B cell (primary cell): ENCODE measurements at regions not wholly inside any gene's neighbourhood (a gene's known extent, or its start where the extent isn't known, plus 50 kb on each side); places are given as distances from the start of the nearest gene placed in this dataset.

Experiments used
- ATAC-seq: fragments of 200-7000 bp; cut with Tn5 transposase; one replicate; pipeline ENCODE4 v1.10.0; 2021; ENCODE audit warnings: low read depth, mild to moderate bottlenecking, moderate number of reproducible peaks, moderate library complexity
- CTCF ChIA-PET: fragments of 350-600 bp; sonication (Branson Sonifier 250); formaldehyde crosslinking; loops from one replicate; lab custom pipeline; 2021; ENCODE audit warnings: antibody characterized with exemption, inconsistent platforms; lab: Charles Lee
- POLR2A ChIA-PET: fragments of 350-600 bp; sonication (Branson Sonifier 250); formaldehyde crosslinking; loops from one replicate; lab custom pipeline; 2021; ENCODE audit warnings: antibody characterized with exemption; lab: Charles Lee
- DNase-seq: peaks from one replicate; pipeline ENCODE4 v3.0.0; 2013
- H2AFZ ChIP-seq: 2 replicates; pipeline ENCODE4 v1.6.1; 2012; ENCODE audit warnings: mild to moderate bottlenecking, low read depth, low read length; ENCODE audit not compliant: insufficient read depth, poor library complexity, severe bottlenecking
- H3K27ac ChIP-seq, 2 donors: 1 replicate in 1 of 2; 2 replicates in 1 of 2; pipeline ENCODE4 v1.5.1; 2012 to 2013; ENCODE audit warnings: low read length in 2 of 2, mild to moderate bottlenecking in 2 of 2, moderate library complexity in 1 of 2
- H3K27me3 ChIP-seq, 4 experiments: fragments of 200-600 bp in 1 of 4; sonication (generic) in 1 of 4; replicated peaks in 1 of 4; 1 replicate in 2 of 4; 2 replicates in 2 of 4; pipeline versions ENCODE4 v1.6.1 to v1.7.0; 2013 to 2016; ENCODE audit warnings: low read length in 3 of 4, mild to moderate bottlenecking in 2 of 4, mixed read lengths in 1 of 4, moderate library complexity in 1 of 4; ENCODE audit not compliant: insufficient read depth in 4 of 4, control insufficient read depth in 3 of 4; ENCODE audit errors: control extremely low read depth in 1 of 4
- H3K36me3 ChIP-seq, 2 experiments: replicated peaks in 1 of 2; 1 replicate in 1 of 2; 2 replicates in 1 of 2; pipeline versions ENCODE4 v1.6.1 to v1.7.1; 2013; ENCODE audit warnings: low read length in 1 of 2; ENCODE audit not compliant: insufficient read depth in 2 of 2, control insufficient read depth in 1 of 2; ENCODE audit errors: control extremely low read depth in 1 of 2, extremely low read depth in 1 of 2
- H3K4me1 ChIP-seq, 2 donors: fragments of 200-600 bp in 1 of 2; sonication (generic) in 1 of 2; 1 replicate in 1 of 2; 2 replicates in 1 of 2; pipeline versions ENCODE4 v1.5.1 to v1.6.1; 2013 to 2017; ENCODE audit warnings: low read length in 2 of 2; ENCODE audit not compliant: control insufficient read depth in 2 of 2, insufficient read depth in 2 of 2
- H3K4me2 ChIP-seq: replicated peaks from 2 replicates; pipeline ENCODE3; 2012; ENCODE audit warnings: mild to moderate bottlenecking, low read depth, low read length; ENCODE audit not compliant: poor library complexity, severe bottlenecking
- H3K4me3 ChIP-seq, 5 experiments: fragments of 200-600 bp in 1 of 5; sonication (generic) in 1 of 5; 1 replicate in 3 of 5; 2 replicates in 2 of 5; pipeline versions ENCODE4 v1.5.1 to v1.7.0; 2011 to 2016; ENCODE audit warnings: low read length in 4 of 5, mild to moderate bottlenecking in 4 of 5, low read depth in 2 of 5, control low read depth in 1 of 5, moderate library complexity in 1 of 5; ENCODE audit not compliant: insufficient read depth in 1 of 5; ENCODE audit errors: control extremely low read depth in 1 of 5, extremely low read depth in 1 of 5
- H3K79me2 ChIP-seq: fragments of 200-600 bp; sonication (generic); one replicate; pipeline ENCODE4 v1.6.0; 2016; ENCODE audit warnings: low read length; ENCODE audit not compliant: control insufficient read depth, insufficient read depth
- H3K9ac ChIP-seq: fragments of 200-600 bp; sonication (generic); 2 replicates; pipeline ENCODE4 v1.6.1; 2017; ENCODE audit warnings: mild to moderate bottlenecking, low read length, moderate library complexity
- H3K9me3 ChIP-seq, 3 donors: one replicate each; pipeline versions ENCODE4 v1.6.1 to v1.7.1; 2013; ENCODE audit warnings: low read length in 2 of 3; ENCODE audit not compliant: control insufficient read depth in 2 of 3, insufficient read depth in 1 of 3; ENCODE audit errors: control extremely low read depth in 1 of 3
- H4K20me1 ChIP-seq: 2 replicates; pipeline ENCODE4 v1.6.0; 2012; ENCODE audit warnings: mild to moderate bottlenecking, low read length; ENCODE audit not compliant: insufficient read depth, control insufficient read depth, poor library complexity, severe bottlenecking
- H3K27ac Mint-ChIP-seq: one replicate; pipeline ENCODE4 v1.8.0; 2021; ENCODE audit warnings: mixed read lengths
- H3K27me3 Mint-ChIP-seq: one replicate; pipeline ENCODE4 v1.8.0; 2021; ENCODE audit warnings: mixed read lengths
- H3K4me1 Mint-ChIP-seq: one replicate; pipeline ENCODE4 v1.8.0; 2021; ENCODE audit warnings: mixed read lengths
- H3K4me3 Mint-ChIP-seq: one replicate; pipeline ENCODE4 v1.8.0; 2021; ENCODE audit warnings: mixed read lengths
- H3K9me3 Mint-ChIP-seq: one replicate; pipeline ENCODE4 v1.8.0; 2022; ENCODE audit warnings: mixed read lengths; ENCODE audit not compliant: insufficient read depth
- EZH2 ChIP-seq: IDR thresholded peaks from 2 replicates; pipeline ENCODE4 v1.6.1; 2012; ENCODE audit warnings: borderline replicate concordance, low read depth, mild to moderate bottlenecking, moderate library complexity, low read length; ENCODE audit not compliant: insufficient read depth, poor library complexity, severe bottlenecking
- WGBS: methylation state at CpG from one replicate; pipeline ENCODE4 v1.1.5; 2013; ENCODE audit warnings: missing lambda C conversion rate; ENCODE audit not compliant: insufficient coverage; 5-methylcytosine and 5-hydroxymethylcytosine counted together
- intact Hi-C: fragments of 100-400 bp; cut with micrococcal nuclease; formaldehyde crosslinking; loops from one replicate; pipeline ENCODE4 v1.10.0; 2022
- TF ChIP-seq, protein P1 (sequence below): fragments of 200-600 bp; IDR thresholded peaks from one replicate; pipeline ENCODE4 v1.8.0; 2022; ENCODE audit warnings: antibody characterized with exemption, mild to moderate bottlenecking

DNA sequence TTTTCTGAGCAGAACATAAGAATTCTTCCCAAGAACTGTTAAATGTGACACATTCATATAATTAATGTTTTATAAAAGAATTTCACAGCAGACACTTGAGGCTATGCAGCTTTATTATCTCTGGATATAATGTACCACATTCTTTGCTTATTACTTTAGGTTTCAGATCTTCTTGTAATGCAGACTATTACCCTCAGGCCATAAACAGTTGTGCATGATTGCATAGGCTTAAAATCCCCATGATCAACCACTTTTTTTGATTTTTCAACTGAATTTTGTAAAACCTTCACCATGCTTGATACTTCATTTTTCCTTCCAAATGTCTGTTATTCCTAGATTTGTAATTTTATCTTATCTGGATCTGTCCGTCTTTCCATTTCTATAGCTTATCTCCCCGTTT is 1355.7 kb downstream of the BRINP3 start:
- no peak overlapping the region for H3K4me3 ChIP-seq
- Mint-ChIP-seq H3K9me3 (peaks cover 3% of the 10 kb centered on the region), H3K4me3 (no peak overlapping the region)

GRCh38 chr1:189125694-189126093 is 1352.0 kb downstream of the BRINP3 start:
- H3K27me3 ChIP-seq = no peaks in the 10 kb centered on the region
- no peak overlapping the region for H2AFZ ChIP-seq
- Mint-ChIP-seq H3K4me1 (no peaks in the 10 kb centered on the region), H3K27me3 (no peaks in the 10 kb centered on the region), H3K9me3 (peaks cover 3% of the 10 kb centered on the region), H3K4me3 (no peak overlapping the region), H3K27ac (no peak overlapping the region)
- DNase-seq (no peak), ATAC-seq (no peak)
- H3K9ac ChIP-seq = no peak overlapping the region
- no peaks in the 10 kb centered on the region for H3K4me1 ChIP-seq
- CTCF ChIA-PET = no interaction called here
- no peak for TF ChIP-seq EZH2
- TF ChIP-seq, protein P1, sequence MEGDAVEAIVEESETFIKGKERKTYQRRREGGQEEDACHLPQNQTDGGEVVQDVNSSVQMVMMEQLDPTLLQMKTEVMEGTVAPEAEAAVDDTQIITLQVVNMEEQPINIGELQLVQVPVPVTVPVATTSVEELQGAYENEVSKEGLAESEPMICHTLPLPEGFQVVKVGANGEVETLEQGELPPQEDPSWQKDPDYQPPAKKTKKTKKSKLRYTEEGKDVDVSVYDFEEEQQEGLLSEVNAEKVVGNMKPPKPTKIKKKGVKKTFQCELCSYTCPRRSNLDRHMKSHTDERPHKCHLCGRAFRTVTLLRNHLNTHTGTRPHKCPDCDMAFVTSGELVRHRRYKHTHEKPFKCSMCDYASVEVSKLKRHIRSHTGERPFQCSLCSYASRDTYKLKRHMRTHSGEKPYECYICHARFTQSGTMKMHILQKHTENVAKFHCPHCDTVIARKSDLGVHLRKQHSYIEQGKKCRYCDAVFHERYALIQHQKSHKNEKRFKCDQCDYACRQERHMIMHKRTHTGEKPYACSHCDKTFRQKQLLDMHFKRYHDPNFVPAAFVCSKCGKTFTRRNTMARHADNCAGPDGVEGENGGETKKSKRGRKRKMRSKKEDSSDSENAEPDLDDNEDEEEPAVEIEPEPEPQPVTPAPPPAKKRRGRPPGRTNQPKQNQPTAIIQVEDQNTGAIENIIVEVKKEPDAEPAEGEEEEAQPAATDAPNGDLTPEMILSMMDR = no peak
- H3K79me2 ChIP-seq = no peaks in the 10 kb centered on the region
- no peaks in the 10 kb centered on the region for H3K36me3 ChIP-seq
- no peak overlapping the region for H3K27ac ChIP-seq
- intact Hi-C loops = no loop called here
- no peak overlapping the region for H3K4me2 ChIP-seq
- WGBS = 83% methylated on average over 1 of the region's 2 CpGs
- no peaks in the 10 kb centered on the region for H4K20me1 ChIP-seq
- H3K4me3 ChIP-seq = no peak overlapping the region
- no peaks in the 10 kb centered on the region for H3K9me3 ChIP-seq
- POLR2A ChIA-PET = no interaction called here

More for the DNA sequence above, 1355.7 kb downstream of the BRINP3 start:
- no peaks in the 10 kb centered on the region for H3K36me3 ChIP-seq
- no CpG with 5 or more reads among the region's 2 CpGs for WGBS
- H3K4me1 ChIP-seq = no peaks in the 10 kb centered on the region
- CTCF ChIA-PET = no interaction called here
- no peak overlapping the region for H3K9ac ChIP-seq
- H3K27me3 ChIP-seq = no peaks in the 10 kb centered on the region
- no peak overlapping the region for H3K27ac Mint-ChIP-seq
- ATAC-seq (no peak), DNase-seq (no peak)
- H3K9me3 ChIP-seq = no peaks in the 10 kb centered on the region
- no peaks in the 10 kb centered on the region for H3K4me1 Mint-ChIP-seq
- intact Hi-C loops = no loop called here
- H4K20me1 ChIP-seq = no peaks in the 10 kb centered on the region
- H3K79me2 ChIP-seq = no peaks in the 10 kb centered on the region
- H3K27me3 Mint-ChIP-seq = no peaks in the 10 kb centered on the region
- POLR2A ChIA-PET = no interaction called here
- H3K4me2 ChIP-seq = no peak overlapping the region
- no peak overlapping the region for H2AFZ ChIP-seq
- H3K27ac ChIP-seq = no peak overlapping the region
- TF ChIP-seq, protein P1 = no peak
- TF ChIP-seq EZH2 = no peak
